Erythroblast (primary cell): ENCODE measurements at regions not wholly inside any gene's neighbourhood (a gene's known extent, or its start where the extent isn't known, plus 50 kb on each side); places are given as distances from the start of the nearest gene placed in this dataset.

Source experiments
- GATA1 ChIP-seq: IDR thresholded peaks from 2 replicates; pipeline ENCODE4 v1.6.1; 2011; ENCODE audit warnings: low read depth, mild to moderate bottlenecking, control low read depth, low read length, moderate library complexity
- POLR2A ChIP-seq: IDR thresholded peaks from 2 replicates; pipeline ENCODE4 v1.6.1; 2011; ENCODE audit warnings: mild to moderate bottlenecking, low read length

DNA sequence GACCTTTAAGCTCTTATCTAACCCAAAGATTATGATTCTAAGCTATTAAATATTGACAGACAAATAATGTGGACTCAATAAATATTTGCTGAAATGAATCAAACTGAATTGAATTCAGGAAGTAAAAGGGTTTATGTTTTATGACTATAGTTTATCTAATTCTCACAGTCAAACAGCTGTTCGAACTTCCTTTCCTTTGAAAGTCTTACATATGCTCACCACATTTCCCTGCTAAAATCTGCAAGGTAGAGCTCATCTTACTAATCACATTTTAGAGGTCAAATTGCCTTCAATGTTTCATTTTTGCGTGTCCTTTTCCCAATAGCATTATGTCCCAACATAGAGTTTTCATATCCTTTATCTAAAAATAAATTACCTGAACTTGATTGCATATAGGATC, 154.9 kb upstream of the PPP1R3A start:
- no peak for TF ChIP-seq POLR2A
- no peak for TF ChIP-seq GATA1
